ENCODE measurements at regions not wholly inside any gene's neighbourhood (a gene's known extent, or its start where the extent isn't known, plus 50 kb on each side); places are given as distances from the start of the nearest gene placed in this dataset.

DNA sequence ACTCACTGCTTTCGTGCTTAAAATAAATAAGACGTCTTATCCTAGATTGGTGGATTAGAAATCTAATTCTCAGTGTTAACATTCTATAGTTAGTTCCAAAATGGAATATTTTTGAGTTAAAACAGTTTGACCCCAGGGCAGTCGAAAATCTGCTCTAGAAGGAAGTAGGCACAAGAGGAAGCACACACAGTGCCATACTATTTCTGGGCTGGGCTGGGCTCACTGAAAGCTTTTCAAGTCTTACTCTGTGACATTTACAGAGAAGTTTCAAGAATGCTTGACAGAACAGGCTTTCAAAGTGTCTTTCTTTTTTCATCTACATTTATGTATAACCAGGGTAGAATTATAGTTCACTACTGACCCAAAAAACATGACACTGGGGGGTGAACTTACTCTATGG lies 209.8 kb downstream of the SOD2 start:
- no peaks in the 10 kb centered on the region for H3K36me3 ChIP-seq (replicated peaks in 1 of 2; ENCODE audit: control insufficient read depth in 2 of 2, insufficient read depth in 2 of 2, low read length in 2 of 2)
- no peak overlapping the region for H2BK5ac ChIP-seq (ENCODE audit: low read length)
- H3K4me2 ChIP-seq (ENCODE audit: insufficient read depth, low read length, poor library complexity, severe bottlenecking), result no peak overlapping the region
- WGBS, 2 donors (ENCODE audit: extremely low coverage in 2 of 2, insufficient read length in 2 of 2, insufficient replicate concordance in 1 of 2), result no CpG with 5 or more reads among the region's 3 CpGs
- H4K8ac ChIP-seq (ENCODE audit: low read depth, low read length), result no peak overlapping the region
- no peak overlapping the region for H3K4me3 ChIP-seq (ENCODE audit: low read length in 2 of 2)
- H3K9ac ChIP-seq (ENCODE audit: low read depth, low read length, poor library complexity), result no peak overlapping the region
- no peaks in the 10 kb centered on the region for H3K4me1 ChIP-seq (ENCODE audit: control insufficient read depth in 2 of 2, insufficient read depth in 1 of 2, low read depth in 1 of 2, low read length in 2 of 2)
- no peak overlapping the region for H3K27ac ChIP-seq (replicated peaks; ENCODE audit: low read length)
- H3K14ac ChIP-seq (ENCODE audit: low read length), result no peak overlapping the region
- H3K27me3 ChIP-seq (ENCODE audit: control insufficient read depth in 3 of 3, insufficient read depth in 3 of 3, low read depth in 1 of 3, low read length in 3 of 3), result peaks cover 0 to 4% (median 0%) of the 10 kb centered on the region in 3 experiments
- H2BK12ac ChIP-seq (ENCODE audit: low read length), result no peak overlapping the region
- H2AK5ac ChIP-seq (ENCODE audit: low read depth, low read length), result no peak overlapping the region
- H2BK15ac ChIP-seq (ENCODE audit: low read length), result no peak overlapping the region
- no peaks in the 10 kb centered on the region for H3K79me1 ChIP-seq (ENCODE audit: low read depth, low read length)
- DNase-seq (ENCODE audit: low spot score), result no peak
- no peak overlapping the region for H2BK120ac ChIP-seq (ENCODE audit: low read depth, low read length)
- H3K9me3 ChIP-seq (replicated peaks in 1 of 2; ENCODE audit: control insufficient read depth in 2 of 2, insufficient read depth in 1 of 2, low read depth in 1 of 2, low read length in 2 of 2), result no peaks in the 10 kb centered on the region
- H3K23ac ChIP-seq (ENCODE audit: low read depth, low read length, poor library complexity), result no peak overlapping the region
- no peak overlapping the region for H3K4ac ChIP-seq (ENCODE audit: low read length)
- no peak overlapping the region for H3K18ac ChIP-seq (ENCODE audit: low read length)
- no peak overlapping the region for H2AFZ ChIP-seq (ENCODE audit: low read length)
- H4K91ac ChIP-seq (ENCODE audit: low read depth, low read length, poor library complexity), result no peak overlapping the region

DNA sequence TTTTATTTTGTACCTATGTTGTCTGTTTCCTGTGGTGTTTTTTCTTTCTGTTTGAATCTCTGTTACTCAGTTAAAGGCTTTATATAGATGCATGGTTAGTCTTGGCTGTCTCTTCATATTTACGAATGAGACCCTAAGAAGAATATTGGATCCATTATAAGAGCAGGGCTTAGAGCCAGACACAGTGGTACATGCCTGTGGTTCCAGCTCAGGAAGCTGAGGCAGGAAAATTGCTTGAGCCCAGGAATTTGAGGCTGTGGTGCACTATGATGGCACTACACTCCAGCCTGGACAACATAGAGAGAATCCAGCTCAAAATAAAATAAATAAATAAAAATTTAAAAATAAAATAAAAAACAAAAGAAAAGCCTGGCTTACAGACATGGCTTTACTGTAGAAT lies 211.1 kb downstream of the SOD2 start:
- Histone ChIP-seq H3K4ac (ENCODE audit: low read length) (no peak overlapping the region), H3K14ac (ENCODE audit: low read length) (no peak overlapping the region), H2AK5ac (ENCODE audit: low read depth, low read length) (no peak overlapping the region), H4K91ac (ENCODE audit: low read depth, low read length, poor library complexity) (no peak overlapping the region), H3K4me1 (ENCODE audit: control insufficient read depth in 2 of 2, insufficient read depth in 1 of 2, low read depth in 1 of 2, low read length in 2 of 2) (no peaks in the 10 kb centered on the region), H3K4me3 (ENCODE audit: low read length in 2 of 2) (no peak overlapping the region), H3K79me1 (ENCODE audit: low read depth, low read length) (no peaks in the 10 kb centered on the region), H3K36me3 (replicated peaks in 1 of 2; ENCODE audit: control insufficient read depth in 2 of 2, insufficient read depth in 2 of 2, low read length in 2 of 2) (no peaks in the 10 kb centered on the region), H3K27ac (replicated peaks; ENCODE audit: low read length) (no peak overlapping the region), H2BK12ac (ENCODE audit: low read length) (no peak overlapping the region), H4K8ac (ENCODE audit: low read depth, low read length) (no peak overlapping the region), H2BK15ac (ENCODE audit: low read length) (no peak overlapping the region), H2AFZ (ENCODE audit: low read length) (no peak overlapping the region), H3K4me2 (ENCODE audit: insufficient read depth, low read length, poor library complexity, severe bottlenecking) (no peak overlapping the region), H3K18ac (ENCODE audit: low read length) (no peak overlapping the region), H3K27me3 (ENCODE audit: control insufficient read depth in 3 of 3, insufficient read depth in 3 of 3, low read depth in 1 of 3, low read length in 3 of 3) (peaks cover 0 to 4% (median 0%) of the 10 kb centered on the region in 3 experiments), H3K23ac (ENCODE audit: low read depth, low read length, poor library complexity) (no peak overlapping the region), H2BK120ac (ENCODE audit: low read depth, low read length) (no peak overlapping the region), H3K9me3 (replicated peaks in 1 of 2; ENCODE audit: control insufficient read depth in 2 of 2, insufficient read depth in 1 of 2, low read depth in 1 of 2, low read length in 2 of 2) (no peaks in the 10 kb centered on the region), H2BK5ac (ENCODE audit: low read length) (no peak overlapping the region), H3K9ac (ENCODE audit: low read depth, low read length, poor library complexity) (no peak overlapping the region)
- no CpG with 5 or more reads among the region's 1 CpG for WGBS, 2 donors (ENCODE audit: extremely low coverage in 2 of 2, insufficient read length in 2 of 2, insufficient replicate concordance in 1 of 2)
- DNase-seq (ENCODE audit: low spot score), result no peak

DNA sequence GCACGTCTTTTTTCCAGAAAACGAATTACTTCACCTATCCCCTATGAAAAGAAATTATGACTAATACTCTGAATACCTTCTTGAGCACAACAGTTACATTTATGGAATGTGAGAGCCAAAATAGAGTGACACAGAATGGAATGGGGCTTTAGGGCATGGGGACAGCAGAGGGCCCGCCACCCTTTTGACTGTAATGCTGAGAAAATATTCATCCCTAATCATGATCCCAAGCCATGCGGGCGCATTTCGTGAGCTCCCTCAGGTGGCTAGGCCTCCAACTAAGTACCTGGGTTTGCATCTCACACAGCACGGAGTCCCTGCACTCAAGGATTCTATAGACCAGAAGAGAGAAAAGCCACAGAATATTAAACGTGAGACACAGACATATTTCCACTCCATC lies 212.6 kb downstream of the SOD2 start:
- H3K4me2 ChIP-seq (ENCODE audit: insufficient read depth, low read length, poor library complexity, severe bottlenecking), result no peak overlapping the region
- no peak overlapping the region for H4K8ac ChIP-seq (ENCODE audit: low read depth, low read length)
- no CpG with 5 or more reads among the region's 8 CpGs for whole genome bisulfite sequencing, 2 donors (ENCODE audit: extremely low coverage in 2 of 2, insufficient read length in 2 of 2, insufficient replicate concordance in 1 of 2)
- no peak overlapping the region for H2BK120ac ChIP-seq (ENCODE audit: low read depth, low read length)
- no peaks in the 10 kb centered on the region for H3K79me1 ChIP-seq (ENCODE audit: low read depth, low read length)
- DNase-seq (ENCODE audit: low spot score), result no peak
- no peak overlapping the region for H3K14ac ChIP-seq (ENCODE audit: low read length)
- H2AK5ac ChIP-seq (ENCODE audit: low read depth, low read length), result no peak overlapping the region
- H3K27ac ChIP-seq (replicated peaks; ENCODE audit: low read length), result no peak overlapping the region
- H2BK12ac ChIP-seq (ENCODE audit: low read length), result no peak overlapping the region
- no peaks in the 10 kb centered on the region for H3K4me1 ChIP-seq (ENCODE audit: control insufficient read depth in 2 of 2, insufficient read depth in 1 of 2, low read depth in 1 of 2, low read length in 2 of 2)
- no peak overlapping the region for H3K18ac ChIP-seq (ENCODE audit: low read length)
- no peak overlapping the region for H2BK5ac ChIP-seq (ENCODE audit: low read length)
- H3K4me3 ChIP-seq (ENCODE audit: low read length in 2 of 2), result no peak overlapping the region
- no peak overlapping the region for H2AFZ ChIP-seq (ENCODE audit: low read length)
- H3K36me3 ChIP-seq (replicated peaks in 1 of 2; ENCODE audit: control insufficient read depth in 2 of 2, insufficient read depth in 2 of 2, low read length in 2 of 2), result no peaks in the 10 kb centered on the region
- H3K4ac ChIP-seq (ENCODE audit: low read length), result no peak overlapping the region
- no peaks in the 10 kb centered on the region for H3K9me3 ChIP-seq (replicated peaks in 1 of 2; ENCODE audit: control insufficient read depth in 2 of 2, insufficient read depth in 1 of 2, low read depth in 1 of 2, low read length in 2 of 2)
- H3K27me3 ChIP-seq (ENCODE audit: control insufficient read depth in 3 of 3, insufficient read depth in 3 of 3, low read depth in 1 of 3, low read length in 3 of 3), result peaks cover 0 to 4% (median 0%) of the 10 kb centered on the region in 3 experiments
- H4K91ac ChIP-seq (ENCODE audit: low read depth, low read length, poor library complexity), result no peak overlapping the region
- no peak overlapping the region for H2BK15ac ChIP-seq (ENCODE audit: low read length)
- H3K9ac ChIP-seq (ENCODE audit: low read depth, low read length, poor library complexity), result no peak overlapping the region
- H3K23ac ChIP-seq (ENCODE audit: low read depth, low read length, poor library complexity), result no peak overlapping the region

DNA sequence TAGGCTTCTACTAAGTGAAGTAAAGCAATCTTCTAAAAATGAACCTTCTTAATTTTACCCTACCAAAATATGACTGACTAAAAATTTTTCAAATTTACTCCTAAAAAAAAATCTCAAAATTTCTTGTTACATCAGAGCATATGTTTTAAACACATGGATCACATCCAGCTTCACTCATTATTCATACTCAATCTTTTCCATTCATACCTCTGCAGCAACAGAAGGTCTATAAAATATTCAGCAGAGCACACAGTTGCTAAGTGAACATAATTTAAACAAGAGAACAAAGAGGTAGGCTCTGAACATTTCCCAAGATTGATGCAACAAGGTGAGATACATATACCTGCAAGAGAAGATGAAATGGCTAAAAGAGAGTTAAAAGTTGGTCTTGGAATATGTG lies 213.9 kb downstream of the SOD2 start:
- Histone ChIP-seq H3K9ac (ENCODE audit: low read depth, low read length, poor library complexity) (no peak overlapping the region), H2BK5ac (ENCODE audit: low read length) (no peak overlapping the region), H4K8ac (ENCODE audit: low read depth, low read length) (no peak overlapping the region), H3K4me3 (ENCODE audit: low read length in 2 of 2) (no peak overlapping the region), H3K18ac (ENCODE audit: low read length) (no peak overlapping the region), H2AK5ac (ENCODE audit: low read depth, low read length) (no peak overlapping the region), H2AFZ (ENCODE audit: low read length) (no peak overlapping the region), H4K91ac (ENCODE audit: low read depth, low read length, poor library complexity) (no peak overlapping the region), H3K23ac (ENCODE audit: low read depth, low read length, poor library complexity) (no peak overlapping the region), H3K4me2 (ENCODE audit: insufficient read depth, low read length, poor library complexity, severe bottlenecking) (no peak overlapping the region), H3K27me3 (ENCODE audit: control insufficient read depth in 3 of 3, insufficient read depth in 3 of 3, low read depth in 1 of 3, low read length in 3 of 3) (peaks cover 0 to 4% (median 0%) of the 10 kb centered on the region in 3 experiments), H3K9me3 (replicated peaks in 1 of 2; ENCODE audit: control insufficient read depth in 2 of 2, insufficient read depth in 1 of 2, low read depth in 1 of 2, low read length in 2 of 2) (no peaks in the 10 kb centered on the region), H3K79me1 (ENCODE audit: low read depth, low read length) (no peaks in the 10 kb centered on the region), H3K4ac (ENCODE audit: low read length) (no peak overlapping the region), H2BK12ac (ENCODE audit: low read length) (no peak overlapping the region), H3K4me1 (ENCODE audit: control insufficient read depth in 2 of 2, insufficient read depth in 1 of 2, low read depth in 1 of 2, low read length in 2 of 2) (no peaks in the 10 kb centered on the region), H2BK120ac (ENCODE audit: low read depth, low read length) (no peak overlapping the region), H3K27ac (replicated peaks; ENCODE audit: low read length) (no peak overlapping the region), H3K14ac (ENCODE audit: low read length) (no peak overlapping the region), H2BK15ac (ENCODE audit: low read length) (no peak overlapping the region), H3K36me3 (replicated peaks in 1 of 2; ENCODE audit: control insufficient read depth in 2 of 2, insufficient read depth in 2 of 2, low read length in 2 of 2) (no peaks in the 10 kb centered on the region)
- no peak for DNase-seq (ENCODE audit: low spot score)

Data from neuronal stem cell (in vitro differentiated cells).